ENCODE measurements at regions not wholly inside any gene's neighbourhood (a gene's known extent, or its start where the extent isn't known, plus 50 kb on each side); places are given as distances from the start of the nearest gene placed in this dataset.

DNA sequence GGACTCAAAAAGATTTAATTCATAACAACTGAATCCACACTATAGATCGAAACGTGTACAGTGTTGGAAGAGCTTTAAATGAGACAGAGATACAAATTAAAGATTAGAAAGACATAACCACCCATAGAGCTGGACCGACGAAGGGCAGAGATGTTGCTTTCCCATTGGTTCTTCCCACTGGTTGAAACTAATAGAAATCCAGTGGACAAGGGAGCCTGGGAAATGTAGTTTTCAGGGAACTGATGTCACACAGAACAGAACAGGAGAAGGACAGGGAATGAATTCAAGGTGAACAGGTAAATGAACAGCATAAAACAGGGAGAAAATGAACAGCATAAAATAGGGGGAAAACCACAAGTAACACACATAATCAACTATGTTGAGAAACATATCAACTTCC, 328.7 kb downstream of the ZNF621 start:
- Histone ChIP-seq H4K20me1 (ENCODE audit: control insufficient read depth, insufficient read depth, insufficient read length) (no peaks in the 10 kb centered on the region), H3K27me3 (ENCODE audit: insufficient read depth, low read length) (no peaks in the 10 kb centered on the region), H3K9me3 (ENCODE audit: control insufficient read depth, low read depth, low read length) (no peaks in the 10 kb centered on the region), H3K9ac (ENCODE audit: extremely low read depth, insufficient read length, low read length) (no peak overlapping the region), H3K18ac (ENCODE audit: insufficient read length, low read depth, low read length) (no peak overlapping the region), H3K4ac (ENCODE audit: low read depth, low read length) (no peak overlapping the region), H4K91ac (ENCODE audit: insufficient read length, low read depth, low read length) (no peak overlapping the region), H3K14ac (ENCODE audit: insufficient read depth, low read length) (no peak overlapping the region), H2BK12ac (ENCODE audit: insufficient read length, low read depth, low read length) (no peak overlapping the region), H2BK5ac (ENCODE audit: insufficient read length, low read length) (no peak overlapping the region), H2BK120ac (ENCODE audit: low read depth, low read length, poor library complexity, severe bottlenecking) (no peak overlapping the region), H3K79me2 (ENCODE audit: insufficient read depth, low read length) (0 out of 2 replicates have a peak, but pooled peaks cover 2% of the 10 kb centered on the region), H3K27ac (ENCODE audit: insufficient read length, low read depth, low read length) (no peak overlapping the region), H2BK20ac (ENCODE audit: low read depth, low read length, poor library complexity, severe bottlenecking) (no peak overlapping the region), H3T11ph (ENCODE audit: low read length) (no peak overlapping the region), H2BK15ac (ENCODE audit: low read depth, low read length) (no peak overlapping the region), H3K4me2 (ENCODE audit: insufficient read depth, insufficient read length, low read length) (no peak overlapping the region), H4K5ac (ENCODE audit: insufficient read length, low read depth, low read length) (no peak overlapping the region), H4K8ac (replicated peaks; ENCODE audit: insufficient read length, low read depth, low read length) (no peak overlapping the region), H3K56ac (ENCODE audit: insufficient read length, low read depth, low read length) (no peak overlapping the region), H3K4me1 (ENCODE audit: insufficient read depth, low read length) (peaks cover 2% of the 10 kb centered on the region; the same call in 1 of the 2 replicates), H3K79me1 (ENCODE audit: insufficient read depth, low read depth, low read length, poor library complexity, severe bottlenecking) (no peaks in the 10 kb centered on the region), H3K23me2 (ENCODE audit: insufficient read length, low read depth, low read length, poor library complexity, severe bottlenecking) (no peaks in the 10 kb centered on the region), H2AFZ (ENCODE audit: low read length) (no peak overlapping the region), H2AK5ac (ENCODE audit: insufficient read length, low read length) (no peak overlapping the region), H3K23ac (ENCODE audit: insufficient read length, low read depth, low read length) (no peak overlapping the region)
- peaks cover 2 to 4% of the 10 kb centered on the region in 2 experiments; a peak in 3 of 4 replicates for H3K4me1 Mint-ChIP-seq
- no CpG with 5 or more reads among the region's 4 CpGs for WGBS (ENCODE audit: extremely low coverage, insufficient read length, low lambda C conversion rate)
- no peak for DNase-seq
- H3K9me3 Mint-ChIP-seq, result no peaks in the 10 kb centered on the region
- no peaks in the 10 kb centered on the region for H3K27me3 Mint-ChIP-seq (ENCODE audit: low read depth)
- H3K4me3 Mint-ChIP-seq, result no peak overlapping the region
- H3K36me3 Mint-ChIP-seq (ENCODE audit: insufficient read depth in 1 of 3, low read depth in 3 of 3), result no peaks in the 10 kb centered on the region; a peak in 1 of 7 replicates
- no peak overlapping the region for H3K27ac Mint-ChIP-seq
- TF ChIP-seq, protein P1, sequence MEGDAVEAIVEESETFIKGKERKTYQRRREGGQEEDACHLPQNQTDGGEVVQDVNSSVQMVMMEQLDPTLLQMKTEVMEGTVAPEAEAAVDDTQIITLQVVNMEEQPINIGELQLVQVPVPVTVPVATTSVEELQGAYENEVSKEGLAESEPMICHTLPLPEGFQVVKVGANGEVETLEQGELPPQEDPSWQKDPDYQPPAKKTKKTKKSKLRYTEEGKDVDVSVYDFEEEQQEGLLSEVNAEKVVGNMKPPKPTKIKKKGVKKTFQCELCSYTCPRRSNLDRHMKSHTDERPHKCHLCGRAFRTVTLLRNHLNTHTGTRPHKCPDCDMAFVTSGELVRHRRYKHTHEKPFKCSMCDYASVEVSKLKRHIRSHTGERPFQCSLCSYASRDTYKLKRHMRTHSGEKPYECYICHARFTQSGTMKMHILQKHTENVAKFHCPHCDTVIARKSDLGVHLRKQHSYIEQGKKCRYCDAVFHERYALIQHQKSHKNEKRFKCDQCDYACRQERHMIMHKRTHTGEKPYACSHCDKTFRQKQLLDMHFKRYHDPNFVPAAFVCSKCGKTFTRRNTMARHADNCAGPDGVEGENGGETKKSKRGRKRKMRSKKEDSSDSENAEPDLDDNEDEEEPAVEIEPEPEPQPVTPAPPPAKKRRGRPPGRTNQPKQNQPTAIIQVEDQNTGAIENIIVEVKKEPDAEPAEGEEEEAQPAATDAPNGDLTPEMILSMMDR (conservative IDR thresholded peaks at IDR 0.05), result no peak

All from H9 (cell line).